GM19240 (cell line): ENCODE measurements at regions not wholly inside any gene's neighbourhood (a gene's known extent, or its start where the extent isn't known, plus 50 kb on each side); places are given as distances from the start of the nearest gene placed in this dataset.

Source experiments
- DNase-seq: peaks from one replicate; pipeline ENCODE4 v3.0.0; 2011; ENCODE audit warnings: low spot score; ENCODE audit not compliant: insufficient read length

DNA sequence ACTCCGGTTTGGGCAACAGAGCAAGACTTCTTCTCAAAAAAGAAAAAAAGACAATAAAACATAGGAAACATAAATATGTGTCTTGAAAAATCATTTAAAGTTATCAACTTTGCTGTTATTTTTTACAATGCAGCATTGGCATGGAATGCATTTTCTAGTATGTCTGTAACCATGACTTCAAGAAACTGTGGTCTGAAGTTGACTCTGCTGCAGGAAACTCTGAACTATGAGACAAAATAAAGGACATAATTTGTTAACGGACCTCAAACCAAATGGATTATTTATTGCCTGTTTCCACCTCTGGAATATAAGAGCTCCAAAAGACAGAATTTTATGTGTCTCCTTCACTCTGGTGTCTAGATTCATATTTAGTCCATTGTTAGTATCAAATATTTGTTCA is 79.1 kb downstream of the TRIB2 start:
- DNase-seq = no peak

DNA sequence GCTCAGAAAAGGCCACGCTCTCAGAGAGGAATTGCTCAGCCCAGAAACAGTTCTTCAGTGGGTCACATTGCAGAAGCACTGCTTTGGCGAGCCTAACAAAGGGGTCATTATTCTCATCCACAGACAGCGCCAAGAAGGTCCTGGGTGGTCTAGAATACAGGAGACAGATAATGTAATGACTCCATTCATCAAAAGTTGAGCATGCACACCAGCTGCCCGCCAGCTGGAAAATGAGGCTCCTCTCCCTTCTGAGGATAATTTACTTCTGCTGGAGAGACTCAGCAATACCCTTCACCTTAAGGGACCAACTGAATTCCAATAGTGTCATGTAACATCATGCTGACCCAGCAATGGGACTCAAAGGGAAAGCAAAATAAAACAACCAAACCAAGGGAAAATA is 79.9 kb downstream of the TRIB2 start:
- no peak for DNase-seq

DNA sequence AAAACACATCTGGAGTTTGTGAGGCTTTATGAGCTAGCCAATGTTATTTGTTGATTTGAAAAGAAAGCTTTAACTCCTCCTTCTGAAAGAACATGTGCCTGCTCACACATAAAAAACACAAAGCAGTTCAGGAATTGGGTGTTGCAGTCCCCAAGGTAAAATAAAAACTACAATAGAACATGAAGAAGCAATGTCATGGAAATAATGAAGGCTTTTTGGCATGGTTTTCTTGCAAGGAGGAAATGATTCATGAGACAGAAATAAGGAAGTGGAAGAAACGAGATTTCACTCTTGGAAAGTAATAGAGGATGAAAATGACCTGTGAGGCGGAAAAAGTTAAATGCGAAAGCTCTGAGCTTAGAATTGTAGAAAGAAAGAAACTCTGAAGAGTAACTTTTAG is 81.1 kb downstream of the TRIB2 start:
- DNase-seq = no peak

DNA sequence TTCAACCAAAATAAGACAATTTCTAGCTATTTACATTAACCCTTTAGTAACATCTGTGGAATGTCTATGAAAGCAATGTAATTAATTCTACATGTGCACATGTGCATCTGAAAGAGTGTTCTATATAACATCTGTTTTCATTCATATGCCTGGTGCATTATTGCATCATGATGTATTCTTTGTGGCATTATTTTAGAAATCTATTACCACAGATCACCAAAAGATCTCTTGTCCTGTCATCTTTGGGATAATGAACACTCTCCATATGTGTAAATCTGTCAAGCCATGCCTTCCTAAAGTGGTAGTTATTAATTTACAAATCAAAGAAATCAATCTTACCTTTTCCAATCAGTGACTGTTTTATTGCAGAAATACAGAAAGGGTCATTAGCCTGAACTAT is 86.9 kb downstream of the TRIB2 start:
- DNase-seq = no peak

GRCh38 chr2:12804091-12804856 is 87.5 kb downstream of the TRIB2 start:
- no peak for DNase-seq

GRCh38 chr2:12805033-12805432 is 88.3 kb downstream of the TRIB2 start:
- no peak for DNase-seq

- DNase-seq = no peak
Measured at GRCh38 chr2:12806549-12807242, 90.0 kb downstream of the TRIB2 start.

- DNase-seq = no peak
Measured at GRCh38 chr2:12807907-12808810, 91.4 kb downstream of the TRIB2 start.

DNA sequence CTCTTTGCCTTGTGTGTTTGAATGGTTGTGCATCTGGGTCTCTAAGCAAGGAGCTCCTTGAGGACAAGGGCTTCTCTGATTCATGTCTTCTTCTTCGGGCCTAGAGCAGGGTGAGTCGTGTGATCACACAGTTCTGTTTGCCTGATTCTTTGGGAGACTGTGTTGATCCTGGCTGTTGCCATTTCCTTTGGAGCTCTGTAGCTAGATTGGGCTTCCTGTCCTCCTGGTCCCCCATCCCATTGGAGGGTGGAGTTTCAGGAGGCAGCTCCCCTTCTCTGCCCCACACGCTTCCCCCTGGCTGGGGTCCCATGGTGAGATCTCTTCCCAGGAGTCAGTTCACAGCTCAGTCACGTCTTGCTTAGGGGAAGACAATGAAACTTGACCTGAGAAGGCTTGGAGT is 92.8 kb downstream of the TRIB2 start:
- no peak for DNase-seq

DNA sequence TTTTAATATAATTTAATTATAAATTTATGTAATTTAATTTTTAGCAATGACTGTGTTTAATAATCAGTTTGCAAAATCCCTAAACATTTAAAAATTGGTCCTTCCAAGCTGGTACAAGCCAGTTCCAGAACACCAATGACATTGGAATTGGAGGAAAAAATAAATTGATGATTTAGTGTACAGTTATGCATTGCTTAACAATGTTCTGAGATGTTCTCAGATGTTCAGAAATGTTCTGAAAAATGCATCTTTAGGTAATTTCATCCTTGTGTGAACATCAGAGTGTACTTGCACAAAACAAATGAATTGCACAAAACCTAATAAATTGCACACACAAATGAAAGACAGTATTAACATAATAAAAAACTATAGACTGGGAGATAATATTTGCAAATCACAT is 95.2 kb downstream of the TRIB2 start:
- DNase-seq = no peak

GRCh38 chr2:12813166-12813565 is 96.4 kb downstream of the TRIB2 start:
- no peak for DNase-seq

- no peak for DNase-seq
Measured at GRCh38 chr2:12816379-12817306, 99.9 kb downstream of the TRIB2 start.

- no peak for DNase-seq
Measured at GRCh38 chr2:12817870-12818269, 101.1 kb downstream of the TRIB2 start.

DNA sequence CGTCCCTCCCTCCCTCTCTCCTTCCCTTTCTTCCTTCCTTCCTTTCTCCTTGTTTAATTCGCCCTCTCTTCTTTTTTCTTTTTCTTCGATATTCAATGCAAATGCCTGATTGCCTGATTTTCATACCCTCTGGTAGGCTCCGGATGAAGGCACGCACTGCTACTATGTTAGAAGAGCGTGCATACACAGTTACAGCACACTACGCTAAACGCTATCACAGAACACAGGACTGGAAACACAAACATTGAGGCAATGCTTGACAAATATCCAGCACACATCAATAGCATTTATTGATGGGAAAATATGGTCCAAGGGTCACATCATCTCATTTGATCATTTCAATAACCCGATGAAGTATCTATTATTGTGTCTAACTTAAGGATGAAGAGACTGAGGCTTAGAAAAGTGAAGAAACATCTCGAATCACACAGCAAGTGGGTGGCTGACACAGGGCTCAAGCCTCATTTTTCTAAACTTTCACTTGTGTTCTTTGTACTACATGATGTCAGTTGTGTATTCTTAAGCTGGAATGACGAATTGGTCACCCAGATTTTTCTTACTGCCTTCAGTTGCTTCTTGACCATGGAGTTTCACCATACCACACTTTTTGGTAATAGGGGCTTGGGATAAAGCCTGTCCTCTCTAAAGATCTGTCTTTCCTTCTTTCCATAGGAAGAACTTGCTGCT is 101.8 kb downstream of the TRIB2 start:
- DNase-seq = no peak

- no peak for DNase-seq
Measured at GRCh38 chr2:12819103-12819475, 102.4 kb downstream of the TRIB2 start.

DNA sequence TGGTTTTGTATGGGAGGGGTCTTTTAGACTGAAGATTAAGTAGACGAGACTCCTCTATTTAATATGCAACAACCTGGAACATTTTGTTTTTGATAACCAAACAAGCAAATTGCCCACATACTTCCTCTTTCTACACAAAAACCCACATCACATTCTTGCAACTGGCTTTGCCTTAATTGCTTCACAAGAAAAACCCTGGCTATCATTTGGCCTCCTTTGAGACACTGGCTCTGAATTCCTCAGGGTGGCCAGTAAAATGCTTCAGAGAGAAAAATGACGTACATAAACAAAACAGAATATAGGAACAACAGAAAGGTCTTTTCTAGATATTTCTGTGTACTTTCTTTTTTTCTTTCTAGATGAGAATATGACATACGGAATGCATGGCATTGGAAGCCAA is 103.0 kb downstream of the TRIB2 start:
- no peak for DNase-seq

GRCh38 chr2:12821656-12822055 is 104.9 kb downstream of the TRIB2 start:
- DNase-seq = no peak

DNA sequence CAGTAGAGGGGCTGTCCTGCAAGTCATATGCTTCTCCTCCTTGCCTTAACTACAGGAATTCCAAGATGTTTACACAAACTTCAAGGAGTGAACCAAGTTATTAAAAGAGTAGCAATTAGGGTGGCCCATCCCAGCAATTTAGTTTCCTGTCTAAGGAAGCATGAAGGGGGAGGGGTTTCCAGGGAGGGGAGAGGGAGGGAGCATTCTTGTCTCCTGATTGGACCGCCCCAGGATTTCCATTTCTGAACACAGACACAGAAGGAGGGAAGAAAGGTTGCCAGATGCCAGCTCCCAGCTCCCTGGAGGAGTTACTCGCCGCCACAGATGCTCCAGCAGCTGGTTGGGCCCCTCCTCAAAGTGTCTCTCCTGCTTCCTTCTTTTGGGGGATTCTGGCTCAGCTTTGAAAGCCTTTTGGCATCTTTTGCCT is 107.6 kb downstream of the TRIB2 start:
- DNase-seq = no peak

GRCh38 chr2:12824778-12825379 is 108.1 kb downstream of the TRIB2 start:
- no peak for DNase-seq

DNA sequence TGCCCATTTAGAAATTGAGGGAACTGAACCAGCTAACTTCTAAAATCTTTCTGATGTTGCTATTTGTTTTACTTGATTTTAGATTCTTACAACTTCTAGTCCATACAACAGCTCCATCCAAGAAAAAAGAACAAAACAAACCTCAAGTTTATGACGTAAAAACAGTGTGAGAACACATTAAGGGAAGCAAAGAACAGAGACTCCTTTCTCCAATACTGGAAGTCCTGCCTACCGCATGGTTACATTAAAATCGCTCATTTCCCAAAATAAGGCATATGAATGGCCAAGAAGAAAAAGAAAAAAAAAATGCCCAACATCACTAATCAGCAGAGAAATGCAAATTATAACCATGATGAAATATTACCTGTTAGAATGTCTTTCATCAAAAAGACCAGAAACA is 110.0 kb downstream of the TRIB2 start:
- DNase-seq = no peak
